Skin epidermis (tissue), 12 donors: ENCODE measurements at regions not wholly inside any gene's neighbourhood (a gene's known extent, or its start where the extent isn't known, plus 50 kb on each side); places are given as distances from the start of the nearest gene placed in this dataset.

Experiments used
- H3K27ac ChIP-seq, 21 experiments: fragments of 200-600 bp; sonication (generic) in 11 of 21; one replicate each; pipeline ENCODE4 v1.5.0; 2020; ENCODE audit warnings: mild to moderate bottlenecking in 3 of 21, inconsistent platforms in 2 of 21, moderate library complexity in 2 of 21
- H3K4me3 ChIP-seq, 7 experiments: fragments of 200-600 bp; sonication (generic) in 2 of 7; one replicate each; pipeline ENCODE4 v1.5.0; 2020; ENCODE audit warnings: inconsistent platforms in 2 of 7, mild to moderate bottlenecking in 2 of 7, moderate library complexity in 1 of 7

DNA sequence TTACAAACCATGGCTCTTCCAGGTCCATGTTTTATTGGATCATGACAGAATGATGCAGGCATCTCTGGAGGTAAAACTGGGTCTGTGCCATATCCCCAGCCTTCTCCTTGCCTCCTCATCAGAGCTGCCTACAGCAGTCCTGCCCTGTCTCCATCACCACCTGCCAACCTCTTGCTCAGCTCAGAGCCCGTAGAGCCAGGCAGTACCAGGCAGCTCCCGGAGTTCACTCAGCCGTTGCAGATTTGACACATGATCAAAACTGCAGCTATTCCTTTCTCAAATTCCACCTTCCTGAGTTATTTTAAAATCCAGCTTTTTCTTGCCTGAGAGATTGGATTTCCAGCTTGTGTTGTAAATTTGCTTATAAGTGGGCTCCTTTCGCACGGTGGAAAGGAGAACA, 218.2 kb upstream of the CELF4 start:
- no peak overlapping the region for H3K4me3 ChIP-seq
- H3K27ac ChIP-seq: no peak overlapping the region

DNA sequence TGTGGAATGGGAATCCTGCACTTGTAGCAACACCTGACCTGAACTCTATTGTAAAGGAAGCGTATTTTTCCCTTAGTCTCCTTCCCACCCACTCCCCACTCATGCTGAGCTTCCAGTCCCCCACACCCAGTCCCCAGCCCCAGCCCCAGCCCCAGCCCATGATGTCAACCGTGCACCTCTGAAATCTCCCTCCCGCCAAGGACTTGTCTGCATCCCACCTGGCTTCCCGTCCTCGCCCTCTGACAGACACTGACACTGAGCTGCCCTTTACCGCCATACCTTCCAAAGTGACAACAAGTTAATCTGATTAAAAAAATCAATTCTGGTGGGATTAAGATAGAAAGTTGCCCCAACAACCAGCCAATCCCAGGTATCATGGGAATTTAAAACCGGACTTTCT, 213.6 kb upstream of the CELF4 start:
- Histone ChIP-seq H3K27ac (no peak overlapping the region), H3K4me3 (no peak overlapping the region)

DNA sequence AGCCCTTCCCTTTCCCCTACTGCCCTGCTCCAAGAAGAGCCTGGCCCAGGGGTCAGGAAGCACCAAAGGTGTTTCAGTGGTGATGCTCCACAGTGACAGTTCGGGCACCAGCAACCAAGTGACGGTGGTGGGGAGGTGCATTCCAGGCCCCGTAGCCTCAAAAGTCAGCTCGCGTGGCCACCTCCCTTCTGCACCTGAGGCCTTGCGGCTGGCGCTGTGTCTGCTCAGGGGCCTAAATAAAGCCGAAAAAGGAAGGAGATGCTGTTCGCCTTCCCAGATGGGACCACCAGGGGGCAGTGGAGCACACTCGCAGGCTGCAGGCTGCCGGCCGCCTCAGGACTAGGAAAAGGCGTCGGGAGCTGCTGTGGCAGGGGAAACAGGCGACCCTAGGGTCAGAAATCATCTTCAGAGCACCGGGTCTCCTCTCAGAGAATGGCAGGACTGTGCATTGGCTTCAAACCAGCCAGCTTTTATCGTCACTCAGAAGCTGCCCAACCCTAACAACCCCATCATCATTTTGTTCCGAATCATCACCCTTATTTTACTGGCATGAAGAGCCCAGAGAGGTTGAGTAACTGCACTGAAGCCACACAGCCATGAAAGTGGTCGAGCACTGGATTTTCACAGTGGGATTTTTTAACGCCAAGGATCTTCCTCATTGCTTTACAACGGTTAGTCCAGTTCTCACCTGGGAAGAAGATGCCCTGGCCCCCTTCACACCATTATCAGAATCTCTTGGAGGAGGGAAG, 213.0 kb upstream of the CELF4 start:
- H3K27ac ChIP-seq: no peak overlapping the region
- H3K4me3 ChIP-seq: no peak overlapping the region

DNA sequence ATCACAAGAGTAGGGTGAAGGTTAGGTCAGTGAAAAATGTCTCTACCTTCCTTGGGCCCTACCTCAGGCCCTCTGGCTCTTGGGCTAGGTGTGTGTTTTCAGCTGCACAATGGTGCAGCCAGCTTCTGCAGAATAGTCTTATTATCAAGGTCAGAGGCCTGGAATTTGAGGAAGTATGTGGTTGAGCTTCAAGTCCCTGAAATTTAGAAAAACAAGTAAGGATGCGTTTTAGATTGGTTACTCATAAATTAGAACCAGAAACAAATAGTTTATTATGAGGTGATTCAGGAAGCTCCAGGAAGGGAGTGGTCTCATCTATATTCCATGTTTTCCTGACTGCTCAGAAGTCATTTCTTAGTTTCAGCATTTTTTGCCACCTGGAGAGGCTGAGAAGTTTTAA, 204.2 kb upstream of the CELF4 start:
- Histone ChIP-seq H3K4me3 (no peak overlapping the region), H3K27ac (no peak overlapping the region)

DNA sequence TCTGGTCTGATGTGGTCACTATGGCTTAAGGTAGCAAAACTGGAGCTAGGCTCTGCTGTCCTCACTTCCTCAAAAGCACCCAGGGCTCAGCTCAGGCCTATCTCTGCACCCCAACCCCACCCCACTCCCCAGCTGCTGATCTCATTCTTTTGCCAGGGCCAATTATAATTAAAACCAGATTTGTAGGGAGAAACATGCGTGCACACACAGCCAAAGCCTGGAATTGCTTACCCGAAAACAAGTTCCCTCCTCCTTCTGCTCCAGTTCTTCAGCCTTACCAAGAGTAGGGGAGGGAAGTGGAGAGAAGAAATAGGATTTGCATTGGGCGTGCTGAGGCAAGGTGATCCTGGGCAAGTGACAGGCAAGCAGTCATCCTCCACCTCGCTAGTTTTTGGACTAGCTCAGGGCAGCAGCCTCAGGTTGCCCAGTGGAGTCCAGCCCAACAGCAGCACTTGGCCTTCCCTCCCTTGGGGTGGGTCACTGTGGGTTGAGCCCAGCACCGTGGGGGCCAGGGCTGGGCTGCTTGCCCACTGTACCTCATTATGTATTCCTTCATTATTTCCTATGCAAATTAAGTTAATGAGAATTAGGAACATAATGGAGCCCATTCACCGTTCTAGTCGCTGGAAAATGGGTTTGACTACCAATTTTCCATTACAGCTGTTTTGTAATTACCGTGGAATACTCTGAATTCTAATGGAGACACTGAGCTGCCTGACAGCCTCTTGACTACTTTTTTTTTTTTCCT, 199.1 kb upstream of the CELF4 start:
- Histone ChIP-seq H3K4me3 (no peak overlapping the region), H3K27ac (no peak overlapping the region)

DNA sequence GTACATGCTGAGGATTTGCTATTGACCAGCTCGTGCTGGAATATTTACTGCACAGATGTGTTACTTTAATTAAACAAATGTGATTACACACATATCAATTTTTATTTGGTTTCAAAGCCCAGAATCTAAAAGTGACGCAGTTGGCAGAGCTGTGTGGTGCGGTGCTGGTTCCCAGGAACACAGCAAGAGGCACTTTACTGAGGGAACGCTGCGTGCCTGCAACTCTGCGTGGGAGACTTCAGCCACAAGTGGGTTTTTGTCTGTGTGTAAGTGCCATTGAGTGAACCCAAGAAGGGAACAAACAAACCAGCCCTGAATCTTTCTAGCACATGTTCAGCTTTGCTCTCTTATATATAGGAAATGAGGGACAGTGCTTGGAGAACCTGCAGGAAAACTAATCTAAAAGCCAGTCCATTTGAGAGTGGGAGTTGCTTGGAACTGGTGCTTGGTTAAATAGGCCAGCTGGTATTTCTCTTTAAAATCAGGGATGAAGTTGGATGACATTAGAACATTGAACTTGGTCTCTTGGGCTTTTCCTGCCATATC, 196.6 kb upstream of the CELF4 start:
- Histone ChIP-seq H3K27ac (no peak overlapping the region), H3K4me3 (no peak overlapping the region)

DNA sequence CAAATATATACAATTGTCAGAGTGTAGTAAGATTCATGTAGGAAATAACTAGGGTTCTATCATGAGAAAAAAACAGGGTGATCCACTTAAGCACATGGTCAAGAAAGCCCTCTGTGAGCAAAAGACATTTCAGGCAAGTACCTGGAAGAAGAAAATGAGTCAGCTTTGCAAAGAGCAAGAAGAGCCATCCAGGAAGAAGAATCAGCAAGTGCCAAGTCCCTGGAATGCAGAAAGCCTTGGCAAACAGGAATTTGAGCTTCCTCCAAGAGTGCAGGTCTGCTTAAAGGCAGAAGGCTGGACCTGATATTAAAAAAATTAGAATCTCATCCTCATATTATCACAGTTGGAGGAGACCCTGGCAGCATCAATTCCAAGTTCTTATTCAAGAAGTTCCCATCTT, 188.5 kb upstream of the CELF4 start:
- no peak overlapping the region for H3K4me3 ChIP-seq
- H3K27ac ChIP-seq: no peak overlapping the region

DNA sequence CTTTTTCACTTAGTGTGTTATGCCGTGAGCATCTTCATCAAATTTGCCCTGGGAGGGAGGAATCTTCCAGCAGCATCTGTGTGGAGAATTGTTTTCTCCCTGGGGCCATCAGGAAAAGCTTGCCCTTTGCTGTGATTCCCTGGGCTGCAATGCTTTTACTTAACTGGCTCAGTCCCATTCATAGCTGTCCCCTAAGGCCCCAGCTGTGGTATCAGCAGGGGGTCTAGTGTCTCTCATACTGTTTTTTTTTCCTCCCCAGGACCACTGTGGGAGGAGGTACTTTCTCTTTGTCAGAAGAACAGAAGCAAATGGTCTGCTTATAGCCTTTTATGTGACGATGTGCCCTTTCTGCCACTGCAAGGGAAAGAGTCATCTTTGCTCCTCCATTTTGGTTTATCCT, 176.8 kb upstream of the CELF4 start:
- H3K4me3 ChIP-seq: no peak overlapping the region
- no peak overlapping the region for H3K27ac ChIP-seq

DNA sequence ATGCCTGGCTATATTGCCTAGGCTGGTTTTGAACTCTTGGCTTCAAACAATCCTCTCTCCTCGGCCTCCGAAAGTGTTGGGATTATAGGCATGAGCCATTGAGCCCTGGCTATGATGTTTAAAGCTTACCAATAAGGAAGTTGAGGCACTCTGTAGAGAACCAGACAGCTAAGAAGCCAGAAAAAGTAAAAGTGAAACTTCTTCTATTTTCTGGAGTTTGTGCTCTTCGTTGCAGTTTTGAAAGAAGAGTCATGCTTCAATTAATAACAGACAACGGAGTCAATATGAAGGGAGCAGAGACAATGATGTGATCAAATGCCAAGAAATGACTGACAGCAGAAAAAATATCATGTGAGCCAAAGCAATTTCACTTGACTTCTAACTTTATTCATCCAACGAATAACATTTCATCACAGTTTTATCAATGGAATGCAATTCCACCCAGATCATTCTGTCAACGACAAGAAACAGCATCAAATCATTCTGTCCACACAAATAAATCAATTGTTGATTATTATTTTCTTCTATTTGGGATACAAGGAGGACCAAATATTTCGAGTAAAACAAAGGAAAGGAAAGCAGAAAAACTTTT, 175.5 kb upstream of the CELF4 start:
- Histone ChIP-seq H3K4me3 (no peak overlapping the region), H3K27ac (no peak overlapping the region)

DNA sequence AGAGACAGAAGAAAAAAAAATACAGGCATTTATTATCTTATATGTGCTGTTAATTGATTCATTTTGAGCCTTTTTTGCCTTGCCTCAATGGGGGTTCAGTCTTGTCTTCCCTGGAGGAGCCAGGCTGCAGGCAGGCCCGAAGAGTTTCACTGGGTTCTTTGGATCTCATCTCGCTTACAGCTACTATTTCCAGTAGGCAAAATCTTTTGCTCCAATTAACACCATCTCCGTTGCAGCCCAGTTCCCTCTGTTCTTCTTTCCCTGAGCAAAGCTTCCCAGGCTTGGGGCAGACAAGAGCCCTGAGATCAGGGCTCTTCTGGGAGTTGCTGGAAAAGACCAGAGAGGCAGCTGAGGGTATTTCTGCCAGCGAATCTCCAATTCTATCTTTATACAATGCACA, 168.8 kb upstream of the CELF4 start:
- Histone ChIP-seq H3K27ac (no peak overlapping the region), H3K4me3 (no peak overlapping the region)

DNA sequence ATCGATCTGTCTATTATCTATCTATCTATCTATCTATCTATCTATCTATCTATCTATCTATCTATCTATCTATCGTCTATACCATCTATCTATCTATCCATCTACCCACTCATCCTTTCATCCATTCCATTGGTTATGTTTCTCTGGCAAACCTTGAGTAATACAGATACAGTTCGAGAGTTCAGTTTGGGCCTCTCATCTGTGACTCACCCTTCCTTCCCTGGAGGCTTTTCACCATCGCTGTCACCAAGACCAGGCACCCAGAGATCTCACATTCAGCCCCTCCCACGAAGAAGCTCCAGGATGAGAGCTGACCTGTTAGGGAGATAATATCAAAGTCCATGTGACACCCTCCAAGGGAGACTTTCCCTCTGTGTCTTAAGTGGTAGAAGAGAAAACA, 164.1 kb upstream of the CELF4 start:
- no peak overlapping the region for H3K4me3 ChIP-seq
- H3K27ac ChIP-seq: no peak overlapping the region

DNA sequence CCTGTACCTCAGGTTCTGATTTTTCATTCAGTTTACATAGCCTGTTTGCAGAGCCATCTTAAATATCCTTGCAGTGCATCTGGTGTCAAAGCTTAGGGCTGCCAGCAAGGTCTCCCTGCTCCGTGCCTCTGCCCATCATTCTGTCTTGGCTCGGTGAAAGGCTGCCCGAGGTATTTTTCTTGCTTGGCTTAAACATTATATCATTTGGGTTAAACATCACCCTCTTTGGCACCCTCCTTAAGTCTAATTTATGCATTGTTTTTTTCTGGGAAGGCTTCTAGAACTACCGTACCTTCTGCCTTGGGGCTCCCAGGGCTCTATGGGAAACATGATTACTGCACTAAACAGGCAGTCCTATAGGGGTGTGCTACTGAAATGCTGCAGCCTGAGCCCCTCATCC, 158.6 kb upstream of the CELF4 start:
- Histone ChIP-seq H3K27ac (no peak overlapping the region), H3K4me3 (no peak overlapping the region)

DNA sequence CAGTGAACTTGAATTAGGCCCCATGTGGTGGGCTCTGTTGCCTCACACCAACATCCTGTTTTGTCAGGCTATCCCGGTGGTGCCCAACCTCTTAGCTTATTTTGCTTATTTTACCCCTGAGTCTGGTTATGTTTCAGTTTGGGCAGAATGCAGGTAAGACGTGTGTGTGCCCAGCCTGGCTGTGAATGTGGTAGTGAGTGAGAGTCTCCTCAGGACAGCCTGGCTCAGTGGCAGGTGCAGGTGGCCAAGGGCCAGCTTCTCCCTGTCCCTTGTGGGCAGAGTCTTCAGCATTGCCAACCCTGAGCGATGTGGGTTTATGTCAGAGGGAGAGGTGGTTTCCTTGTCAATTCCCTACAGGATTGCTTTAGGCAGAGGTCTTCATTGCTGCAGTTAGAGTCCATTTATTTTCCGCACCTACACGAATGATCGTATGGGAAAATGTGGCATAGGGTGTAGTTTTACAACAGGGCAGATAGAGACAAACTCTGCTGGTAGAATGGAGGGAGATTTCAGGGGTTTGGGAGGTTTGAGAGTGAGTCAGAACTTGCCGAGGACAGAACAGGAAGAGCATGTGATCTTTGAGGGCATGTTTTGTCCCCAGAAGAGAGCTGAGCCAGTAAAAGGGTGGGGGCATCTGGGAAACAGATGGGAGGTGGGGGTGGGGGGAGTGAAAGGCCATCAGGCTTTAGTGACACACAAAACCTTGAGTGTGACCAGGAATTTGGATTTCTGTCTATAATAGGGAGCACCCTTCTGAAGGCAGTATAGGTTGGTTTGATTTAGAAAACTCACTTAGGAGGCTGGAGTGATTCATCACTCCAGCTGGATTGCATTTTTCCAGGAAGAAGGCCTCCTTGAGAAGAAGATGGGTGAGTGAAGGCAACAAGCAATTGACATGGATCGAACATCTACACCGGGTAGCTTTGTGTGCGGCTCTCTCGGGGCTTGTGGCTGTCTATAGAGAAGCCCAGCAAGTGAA, 156.2 kb upstream of the CELF4 start:
- no peak overlapping the region for H3K4me3 ChIP-seq
- H3K27ac ChIP-seq: peak overlapping the region in 8 of 21 experiments; percentile 6 to 57 (median 42)

DNA sequence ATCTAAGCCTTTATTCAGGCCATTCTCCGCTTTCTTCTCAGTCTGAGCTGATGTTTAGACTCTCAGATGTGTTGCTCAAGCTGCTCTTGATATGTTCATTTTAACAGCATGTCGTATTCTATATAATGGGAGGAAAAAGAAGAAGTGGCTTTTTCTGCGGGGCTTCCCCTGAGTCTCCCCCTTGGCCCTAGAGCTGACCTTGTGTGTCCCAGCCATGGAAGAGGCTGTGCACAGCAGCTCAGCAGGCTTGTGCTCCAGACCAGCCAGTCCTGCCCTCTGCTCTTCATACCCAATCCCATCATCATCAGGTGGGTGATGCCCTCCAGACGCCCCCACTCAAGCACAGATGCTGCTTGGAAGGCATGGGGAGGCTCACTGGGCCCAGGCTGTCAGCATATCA, 155.1 kb upstream of the CELF4 start:
- Histone ChIP-seq H3K4me3 (no peak overlapping the region), H3K27ac (no peak overlapping the region)

DNA sequence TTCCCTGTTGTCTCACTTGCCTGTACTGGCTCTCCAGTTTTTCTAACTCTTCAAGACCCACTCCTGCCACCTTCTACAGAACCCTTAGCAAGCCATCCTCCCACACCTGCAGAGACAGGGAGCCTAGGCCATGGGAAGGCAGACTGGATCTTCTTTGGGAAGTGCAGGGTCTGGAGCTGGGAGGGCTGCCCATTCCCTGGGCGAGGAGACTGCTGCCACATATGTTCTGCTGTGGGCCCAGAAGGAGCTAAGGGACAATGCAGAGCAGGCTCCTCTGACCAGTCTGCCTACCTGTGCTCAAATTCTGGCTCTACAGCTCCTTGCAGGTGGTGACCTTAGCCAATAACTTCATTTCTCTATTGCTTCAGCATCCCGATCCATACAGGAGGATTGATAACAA, 152.1 kb upstream of the CELF4 start:
- Histone ChIP-seq H3K4me3 (no peak overlapping the region), H3K27ac (no peak overlapping the region)

DNA sequence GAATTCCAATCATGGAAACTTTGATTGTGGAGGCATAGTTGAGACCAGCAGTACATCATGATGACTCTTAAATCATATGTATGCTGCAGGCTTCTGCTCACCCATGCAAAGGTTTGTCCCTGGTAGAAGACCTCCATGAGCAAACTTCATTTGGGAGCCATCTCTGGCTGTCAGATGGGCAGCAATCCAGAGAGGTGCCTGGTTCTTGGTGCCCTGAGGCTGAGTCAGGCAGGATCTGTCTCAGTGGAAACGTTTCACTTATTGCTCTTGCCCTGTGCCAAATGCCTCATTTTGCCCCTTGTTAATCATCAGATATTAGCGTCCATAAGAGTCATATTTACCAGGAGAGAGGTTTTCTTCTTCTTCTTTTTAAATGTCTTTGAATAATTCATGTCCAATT, 151.5 kb upstream of the CELF4 start:
- H3K4me3 ChIP-seq: no peak overlapping the region
- H3K27ac ChIP-seq: no peak overlapping the region

DNA sequence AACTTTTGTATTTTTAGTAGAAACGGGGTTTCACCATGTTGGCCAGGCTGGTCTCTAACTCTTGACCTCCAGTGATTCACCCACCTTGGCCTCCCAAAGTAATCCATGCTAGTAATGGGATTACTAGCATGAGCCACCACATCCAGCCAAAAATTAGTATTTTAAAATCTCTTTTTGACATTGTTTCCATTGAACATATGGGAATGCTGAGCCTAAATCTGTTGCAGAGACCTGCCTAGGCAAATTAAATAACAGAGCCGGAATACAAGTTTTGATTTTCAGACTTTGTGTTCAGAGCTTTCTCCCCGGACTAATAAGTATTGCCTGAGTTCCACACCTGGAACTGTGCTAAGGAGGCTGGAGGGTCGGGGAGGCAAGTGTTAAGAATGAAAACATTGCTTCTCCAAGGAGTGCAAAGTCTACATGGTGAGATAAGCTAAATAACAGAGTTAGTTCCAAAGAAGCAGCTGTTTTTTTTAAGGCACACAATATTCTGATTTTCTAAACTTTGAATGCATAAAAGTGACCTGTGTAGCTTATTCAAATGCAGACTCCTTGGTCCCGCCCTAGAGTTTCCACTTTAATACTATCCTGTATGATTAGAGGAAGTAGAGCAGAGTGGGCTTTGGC, 150.6 kb upstream of the CELF4 start:
- Histone ChIP-seq H3K4me3 (no peak overlapping the region), H3K27ac (no peak overlapping the region)

DNA sequence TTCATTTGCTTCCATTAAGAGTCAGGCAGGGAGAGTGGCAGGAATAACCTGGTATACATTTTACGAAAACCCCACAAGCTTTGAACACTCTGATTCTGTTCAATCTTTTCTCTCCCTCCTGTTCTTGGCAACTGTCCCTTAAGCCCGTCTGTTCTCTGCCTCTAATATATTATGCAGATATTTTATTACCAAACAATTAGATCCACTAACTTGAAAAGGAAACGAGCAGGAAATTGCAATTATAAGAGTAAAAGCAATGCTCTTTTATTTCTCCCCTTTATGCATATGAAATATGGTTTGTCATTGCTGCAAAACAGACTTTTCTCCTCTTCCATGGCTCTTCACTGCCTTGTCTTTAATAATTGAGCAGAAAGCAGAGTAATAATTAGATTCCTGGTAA, 149.1 kb upstream of the CELF4 start:
- H3K4me3 ChIP-seq: no peak overlapping the region
- no peak overlapping the region for H3K27ac ChIP-seq

DNA sequence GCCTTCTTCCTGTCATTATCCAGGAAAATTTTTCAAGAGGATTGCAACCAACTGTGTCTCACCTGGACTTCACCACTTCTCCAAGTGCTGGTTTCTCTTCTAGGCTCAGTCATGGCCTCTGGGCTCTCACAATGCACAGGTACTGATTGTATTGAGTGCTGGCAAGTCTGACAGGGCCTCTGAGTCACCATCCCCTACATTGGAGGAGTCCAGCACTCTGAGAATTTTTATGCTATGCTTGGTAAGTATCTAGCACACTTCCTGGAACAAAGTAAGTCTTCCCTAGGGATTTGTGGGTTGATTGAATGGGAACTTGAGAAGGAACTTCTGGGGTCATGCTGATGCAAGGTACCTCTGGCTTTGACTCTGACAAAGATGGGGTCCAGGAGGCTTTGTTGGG, 147.2 kb upstream of the CELF4 start:
- Histone ChIP-seq H3K4me3 (no peak overlapping the region), H3K27ac (no peak overlapping the region)
